SW 1271 (cell line): ENCODE measurements at regions not wholly inside any gene's neighbourhood (a gene's known extent, or its start where the extent isn't known, plus 50 kb on each side); places are given as distances from the start of the nearest gene placed in this dataset.

ENCODE experiments used
- DNase-seq, 2 experiments: peaks; one replicate each; lab custom pipeline; 2025; lab: John Stamatoyannopoulos, UW

GRCh38 chr3:13954741-13955483, 75.0 kb upstream of the WNT7A start:
- DNase-seq, result no peak

- DNase-seq, result no peak
These were observed 74.4 kb upstream of the WNT7A start for GRCh38 chr3:13954266-13954665.

DNA sequence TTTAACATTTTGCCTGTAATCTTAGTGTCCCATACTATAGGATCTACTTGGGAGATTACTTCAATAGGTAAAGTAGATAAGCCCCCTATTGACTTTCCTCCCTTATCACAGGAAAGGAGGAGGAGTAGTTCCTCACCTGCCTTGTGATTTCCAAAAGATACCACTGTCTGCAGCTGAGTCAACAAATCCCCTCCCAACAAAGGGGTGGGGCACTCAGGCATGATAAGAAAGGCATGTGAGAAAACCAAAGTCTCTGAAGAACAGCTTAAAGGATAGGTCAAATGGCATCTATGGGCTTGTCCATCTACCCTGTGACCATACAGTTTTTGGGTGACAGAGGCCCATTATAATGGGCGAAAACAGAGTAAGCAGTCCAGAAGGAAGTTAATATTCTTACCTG, 71.3 kb upstream of the WNT7A start:
- DNase-seq, result no peak

- no peak for DNase-seq
These were observed 70.2 kb upstream of the WNT7A start for GRCh38 chr3:13950042-13950441.

- DNase-seq, result no peak
These were observed 68.0 kb upstream of the WNT7A start for GRCh38 chr3:13947912-13948311.

GRCh38 chr3:13939206-13939605, 59.3 kb upstream of the WNT7A start:
- no peak for DNase-seq

DNA sequence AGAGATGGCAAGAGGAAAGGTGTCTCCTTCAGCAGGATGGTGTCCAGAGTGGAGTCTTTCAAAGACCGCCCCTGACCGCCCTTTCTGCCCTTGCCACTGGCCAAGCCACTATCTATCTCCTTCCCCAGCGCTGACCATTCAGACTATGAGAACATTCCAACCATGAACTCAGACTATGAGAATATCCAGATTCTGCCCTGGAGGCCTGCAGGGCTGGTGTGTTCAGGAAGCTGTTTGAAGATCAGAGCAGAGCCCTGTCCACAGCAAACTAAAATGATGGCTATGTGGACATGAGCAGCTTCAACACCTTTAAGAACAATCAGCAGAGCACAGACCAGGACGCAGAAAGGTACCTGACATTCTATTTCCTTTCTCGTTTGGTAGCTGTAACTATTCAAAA, 57.3 kb upstream of the WNT7A start:
- DNase-seq, result no peak

GRCh38 chr3:13935494-13936094, 55.7 kb upstream of the WNT7A start:
- DNase-seq, result no peak

DNA sequence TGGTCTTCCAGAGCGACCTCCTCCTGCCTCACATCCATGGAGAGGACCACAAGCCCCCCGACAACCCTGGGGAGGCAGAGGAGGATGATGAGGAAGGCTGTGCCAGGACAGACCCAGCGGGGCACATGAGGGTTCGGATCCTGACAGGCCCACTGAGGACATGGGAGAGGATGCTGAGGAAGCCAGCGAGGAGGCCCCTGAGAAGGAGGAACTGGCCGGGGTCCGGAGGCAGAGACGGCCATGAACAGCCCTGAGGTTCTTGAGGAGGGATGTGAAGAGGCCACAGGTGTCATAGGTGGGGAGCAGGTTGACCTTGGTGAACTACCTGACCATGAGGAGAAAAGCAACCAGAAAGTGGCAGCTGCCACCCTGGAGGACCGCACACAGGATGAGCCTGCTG, 54.9 kb upstream of the WNT7A start:
- DNase-seq, result no peak

DNA sequence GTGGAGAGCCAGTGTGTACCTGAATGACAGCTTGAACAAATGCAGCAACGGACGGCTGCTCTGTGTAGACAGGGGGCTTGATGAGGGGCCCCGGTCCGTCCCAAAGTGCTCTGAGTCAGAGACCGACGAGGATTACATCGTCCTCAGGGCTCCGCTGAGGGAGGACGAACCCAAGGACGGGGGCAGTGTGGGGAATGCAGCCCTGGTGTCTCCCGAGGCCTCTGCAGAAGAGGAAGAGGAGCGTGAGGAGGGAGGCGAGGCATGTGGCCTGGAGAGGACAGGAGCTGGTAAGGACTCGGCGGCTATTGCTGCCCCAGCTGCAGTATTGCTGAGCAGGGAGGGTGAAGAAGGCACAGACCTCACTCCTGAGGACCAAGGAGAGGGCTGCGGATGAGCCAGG, 54.4 kb upstream of the WNT7A start:
- no peak for DNase-seq

GRCh38 chr3:13932578-13933295, 52.9 kb upstream of the WNT7A start:
- DNase-seq, result no peak

GRCh38 chr3:13931172-13931571, 51.3 kb upstream of the WNT7A start:
- DNase-seq, result no peak
